Fibroblast of villous mesenchyme (primary cell): ENCODE measurements at regions not wholly inside any gene's neighbourhood (a gene's known extent, or its start where the extent isn't known, plus 50 kb on each side); places are given as distances from the start of the nearest gene placed in this dataset.

ENCODE experiments used
- DNase-seq: peaks from one replicate; pipeline ENCODE4 v3.0.0-alpha.2; 2010; ENCODE audit warnings: low read depth
- H3K4me3 ChIP-seq: 2 replicates; pipeline ENCODE4 v1.5.1; 2011; ENCODE audit warnings: low read depth, mild to moderate bottlenecking, low read length
- CTCF ChIP-seq: IDR thresholded peaks from 2 replicates; pipeline ENCODE4 v1.5.1; 2012; ENCODE audit warnings: low read depth, mild to moderate bottlenecking, low read length; ENCODE audit not compliant: insufficient read depth

GRCh38 chr7:130899638-130900401, 165.8 kb upstream of the KLF14 start:
- DNase-seq = no peak
- TF ChIP-seq CTCF = no peak
- no peak overlapping the region for H3K4me3 ChIP-seq

- DNase-seq = no peak
- H3K4me3 ChIP-seq = no peak overlapping the region
- no peak for TF ChIP-seq CTCF
Measured at GRCh38 chr7:130900471-130901076, 166.6 kb upstream of the KLF14 start.

GRCh38 chr7:130901209-130901783, 167.3 kb upstream of the KLF14 start:
- H3K4me3 ChIP-seq = no peak overlapping the region
- peak; percentile 88 for DNase-seq
- no peak for TF ChIP-seq CTCF

- no peak for TF ChIP-seq CTCF
- no peak for DNase-seq
- no peak overlapping the region for H3K4me3 ChIP-seq
Measured at GRCh38 chr7:130902755-130903357, 168.8 kb upstream of the KLF14 start.

- no peak for TF ChIP-seq CTCF
- peak; percentile 99 for DNase-seq
- H3K4me3 ChIP-seq = no peak overlapping the region
Measured at GRCh38 chr7:130903358-130903974, 169.5 kb upstream of the KLF14 start.

- DNase-seq = peak; percentile 97
- TF ChIP-seq CTCF = no peak
- peak overlapping the region; percentile 15 for H3K4me3 ChIP-seq
Measured at GRCh38 chr7:130904031-130904757, 170.2 kb upstream of the KLF14 start.
